ENCODE measurements at regions not wholly inside any gene's neighbourhood (a gene's known extent, or its start where the extent isn't known, plus 50 kb on each side); places are given as distances from the start of the nearest gene placed in this dataset.
A peak's percentile ranks its signal among the peaks of the same experiment; 100 is the strongest.

DNA sequence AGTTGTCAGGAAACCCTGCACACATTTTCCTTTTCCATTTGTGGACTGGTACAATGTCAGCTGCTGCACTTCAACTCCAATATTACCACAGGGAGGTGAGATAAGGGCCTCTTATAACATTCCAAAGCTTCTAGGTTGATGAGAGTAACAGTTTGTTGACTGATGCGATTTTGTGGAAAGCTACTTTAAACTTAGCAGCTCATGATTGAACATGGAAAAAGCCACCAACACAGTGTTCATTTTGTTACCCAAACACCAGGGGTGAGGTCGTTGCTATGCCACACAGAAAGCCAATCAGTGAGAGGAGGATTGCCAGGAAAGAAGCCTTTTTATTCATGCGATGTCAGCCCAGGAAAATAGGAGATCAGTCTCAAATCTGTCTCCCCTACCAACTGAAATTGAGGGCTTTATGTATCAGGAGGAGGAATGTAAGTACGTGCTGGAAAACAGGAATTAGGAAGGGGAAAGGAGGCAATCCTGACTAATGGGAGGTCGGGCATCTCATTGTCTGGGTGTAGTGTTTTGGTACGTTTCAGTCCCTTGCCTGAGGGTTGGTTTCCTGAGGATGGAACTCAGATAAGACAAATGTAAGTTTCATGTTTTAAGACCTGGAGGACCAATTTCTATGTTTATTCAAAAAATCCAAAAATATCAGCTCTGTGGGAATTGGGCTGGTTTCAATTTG lies 92.7 kb upstream of the PLEKHA5 start:
- TF ChIP-seq, protein P1, sequence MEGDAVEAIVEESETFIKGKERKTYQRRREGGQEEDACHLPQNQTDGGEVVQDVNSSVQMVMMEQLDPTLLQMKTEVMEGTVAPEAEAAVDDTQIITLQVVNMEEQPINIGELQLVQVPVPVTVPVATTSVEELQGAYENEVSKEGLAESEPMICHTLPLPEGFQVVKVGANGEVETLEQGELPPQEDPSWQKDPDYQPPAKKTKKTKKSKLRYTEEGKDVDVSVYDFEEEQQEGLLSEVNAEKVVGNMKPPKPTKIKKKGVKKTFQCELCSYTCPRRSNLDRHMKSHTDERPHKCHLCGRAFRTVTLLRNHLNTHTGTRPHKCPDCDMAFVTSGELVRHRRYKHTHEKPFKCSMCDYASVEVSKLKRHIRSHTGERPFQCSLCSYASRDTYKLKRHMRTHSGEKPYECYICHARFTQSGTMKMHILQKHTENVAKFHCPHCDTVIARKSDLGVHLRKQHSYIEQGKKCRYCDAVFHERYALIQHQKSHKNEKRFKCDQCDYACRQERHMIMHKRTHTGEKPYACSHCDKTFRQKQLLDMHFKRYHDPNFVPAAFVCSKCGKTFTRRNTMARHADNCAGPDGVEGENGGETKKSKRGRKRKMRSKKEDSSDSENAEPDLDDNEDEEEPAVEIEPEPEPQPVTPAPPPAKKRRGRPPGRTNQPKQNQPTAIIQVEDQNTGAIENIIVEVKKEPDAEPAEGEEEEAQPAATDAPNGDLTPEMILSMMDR (IDR thresholded peaks at IDR 0.05; ENCODE audit: insufficient read depth, low read depth, low read length): no peak
- TF ChIP-seq EZH2 (IDR thresholded peaks at IDR 0.05; ENCODE audit: insufficient read depth, low read length): no peak
- Mint-ChIP-seq H3K4me1 (ENCODE audit: low read depth, unreplicated experiment) (peaks cover 19% of the 10 kb centered on the region), H3K9me3 (ENCODE audit: unreplicated experiment) (peaks cover 12% of the 10 kb centered on the region), H3K36me3 (ENCODE audit: low read depth, unreplicated experiment) (no peaks in the 10 kb centered on the region), H3K4me3 (ENCODE audit: unreplicated experiment) (no peak overlapping the region), H3K27ac (ENCODE audit: unreplicated experiment) (no peak overlapping the region), H3K27me3 (ENCODE audit: low read depth, unreplicated experiment) (no peaks in the 10 kb centered on the region)
- no peak for FAIRE-seq
- H2AFZ ChIP-seq (ENCODE audit: low read depth, low read length): peak overlapping the region; percentile 19
- H3K27me3 ChIP-seq (ENCODE audit: insufficient read depth, low read length): no peaks in the 10 kb centered on the region
- H3K36me3 ChIP-seq (ENCODE audit: insufficient read depth, low read length): no peaks in the 10 kb centered on the region
- H3K9me3 ChIP-seq (ENCODE audit: insufficient read depth, low read depth, low read length): peaks cover 9% of the 10 kb centered on the region
- peaks cover 5% of the 10 kb centered on the region for H3K4me1 ChIP-seq (ENCODE audit: insufficient read depth, low read length)
- H4K20me1 ChIP-seq (ENCODE audit: insufficient read depth, low read length): no peaks in the 10 kb centered on the region
- no peak overlapping the region for H3K27ac ChIP-seq (ENCODE audit: low read depth, low read length)
- no peak overlapping the region for H3K9ac ChIP-seq (ENCODE audit: low read length)
- no peaks in the 10 kb centered on the region for H3K79me2 ChIP-seq (ENCODE audit: insufficient read depth, low read length)
- peak; percentile 89 for DNase-seq (ENCODE audit: low read depth)
- H3K4me2 ChIP-seq (ENCODE audit: low read length): peak overlapping the region; percentile 13
- H3K4me3 ChIP-seq (ENCODE audit: insufficient read depth, low read depth, low read length): no peak overlapping the region

GRCh38 chr12:19038209-19038608 lies 91.3 kb upstream of the PLEKHA5 start:
- Histone ChIP-seq H3K4me3 (ENCODE audit: insufficient read depth, low read depth, low read length) (no peak overlapping the region), H3K4me1 (ENCODE audit: insufficient read depth, low read length) (peaks cover 5% of the 10 kb centered on the region), H4K20me1 (ENCODE audit: insufficient read depth, low read length) (no peaks in the 10 kb centered on the region), H3K9me3 (ENCODE audit: insufficient read depth, low read depth, low read length) (no peaks in the 10 kb centered on the region), H3K4me2 (ENCODE audit: low read length) (no peak overlapping the region), H3K27me3 (ENCODE audit: insufficient read depth, low read length) (no peaks in the 10 kb centered on the region), H3K9ac (ENCODE audit: low read length) (no peak overlapping the region), H3K27ac (ENCODE audit: low read depth, low read length) (no peak overlapping the region), H3K36me3 (ENCODE audit: insufficient read depth, low read length) (no peaks in the 10 kb centered on the region), H2AFZ (ENCODE audit: low read depth, low read length) (no peak overlapping the region), H3K79me2 (ENCODE audit: insufficient read depth, low read length) (no peaks in the 10 kb centered on the region)
- Mint-ChIP-seq H3K9me3 (ENCODE audit: unreplicated experiment) (peaks cover 6% of the 10 kb centered on the region), H3K4me1 (ENCODE audit: low read depth, unreplicated experiment) (peaks cover 19% of the 10 kb centered on the region), H3K4me3 (ENCODE audit: unreplicated experiment) (no peak overlapping the region), H3K27ac (ENCODE audit: unreplicated experiment) (no peak overlapping the region), H3K36me3 (ENCODE audit: low read depth, unreplicated experiment) (no peaks in the 10 kb centered on the region), H3K27me3 (ENCODE audit: low read depth, unreplicated experiment) (no peaks in the 10 kb centered on the region)
- DNase-seq (ENCODE audit: low read depth): no peak
- no peak for FAIRE-seq
- TF ChIP-seq, protein P1 (IDR thresholded peaks at IDR 0.05; ENCODE audit: insufficient read depth, low read depth, low read length): no peak
- no peak for TF ChIP-seq EZH2 (IDR thresholded peaks at IDR 0.05; ENCODE audit: insufficient read depth, low read length)

- Mint-ChIP-seq H3K9me3 (ENCODE audit: unreplicated experiment) (peaks cover 5% of the 10 kb centered on the region), H3K4me3 (ENCODE audit: unreplicated experiment) (no peak overlapping the region), H3K4me1 (ENCODE audit: low read depth, unreplicated experiment) (peaks cover 19% of the 10 kb centered on the region), H3K36me3 (ENCODE audit: low read depth, unreplicated experiment) (no peaks in the 10 kb centered on the region), H3K27me3 (ENCODE audit: low read depth, unreplicated experiment) (no peaks in the 10 kb centered on the region), H3K27ac (ENCODE audit: unreplicated experiment) (no peak overlapping the region)
- H3K9ac ChIP-seq (ENCODE audit: low read length): no peak overlapping the region
- H3K36me3 ChIP-seq (ENCODE audit: insufficient read depth, low read length): no peaks in the 10 kb centered on the region
- no peak overlapping the region for H3K4me3 ChIP-seq (ENCODE audit: insufficient read depth, low read depth, low read length)
- DNase-seq (ENCODE audit: low read depth) (no peak), FAIRE-seq (no peak)
- H3K27ac ChIP-seq (ENCODE audit: low read depth, low read length): no peak overlapping the region
- H3K27me3 ChIP-seq (ENCODE audit: insufficient read depth, low read length): no peaks in the 10 kb centered on the region
- H3K79me2 ChIP-seq (ENCODE audit: insufficient read depth, low read length): no peaks in the 10 kb centered on the region
- no peak for TF ChIP-seq EZH2 (IDR thresholded peaks at IDR 0.05; ENCODE audit: insufficient read depth, low read length)
- TF ChIP-seq, protein P1 (IDR thresholded peaks at IDR 0.05; ENCODE audit: insufficient read depth, low read depth, low read length): no peak
- H2AFZ ChIP-seq (ENCODE audit: low read depth, low read length): no peak overlapping the region
- H3K4me2 ChIP-seq (ENCODE audit: low read length): no peak overlapping the region
- H3K9me3 ChIP-seq (ENCODE audit: insufficient read depth, low read depth, low read length): no peaks in the 10 kb centered on the region
- no peaks in the 10 kb centered on the region for H4K20me1 ChIP-seq (ENCODE audit: insufficient read depth, low read length)
- H3K4me1 ChIP-seq (ENCODE audit: insufficient read depth, low read length): peaks cover 5% of the 10 kb centered on the region
Observed at GRCh38 chr12:19039515-19039914, 90.0 kb upstream of the PLEKHA5 start.

All from astrocyte (in vitro differentiated cells and primary cell).